H54 (cell line): ENCODE measurements at regions not wholly inside any gene's neighbourhood (a gene's known extent, or its start where the extent isn't known, plus 50 kb on each side); places are given as distances from the start of the nearest gene placed in this dataset.
A peak's percentile ranks its signal among the peaks of the same experiment; 100 is the strongest.

Source experiments
- DNase-seq: peaks from one replicate; pipeline ENCODE4 v3.0.0; 2011; ENCODE audit warnings: low spot score, mixed read lengths; ENCODE audit not compliant: insufficient read length
- FAIRE-seq: peaks from 3 replicates; lab custom pipeline; 2011; peaks lifted over from hg19 to GRCh38; lab: Jason Lieb, UNC
- POLR2A ChIP-seq: IDR thresholded peaks from 2 replicates; pipeline ENCODE4 v1.6.1; 2011; ENCODE audit warnings: low read depth, mild to moderate bottlenecking, low read length

- TF ChIP-seq POLR2A, result no peak
Measured at GRCh38 chr15:62722237-62722636, 320.3 kb upstream of the TPM1 start.

DNA sequence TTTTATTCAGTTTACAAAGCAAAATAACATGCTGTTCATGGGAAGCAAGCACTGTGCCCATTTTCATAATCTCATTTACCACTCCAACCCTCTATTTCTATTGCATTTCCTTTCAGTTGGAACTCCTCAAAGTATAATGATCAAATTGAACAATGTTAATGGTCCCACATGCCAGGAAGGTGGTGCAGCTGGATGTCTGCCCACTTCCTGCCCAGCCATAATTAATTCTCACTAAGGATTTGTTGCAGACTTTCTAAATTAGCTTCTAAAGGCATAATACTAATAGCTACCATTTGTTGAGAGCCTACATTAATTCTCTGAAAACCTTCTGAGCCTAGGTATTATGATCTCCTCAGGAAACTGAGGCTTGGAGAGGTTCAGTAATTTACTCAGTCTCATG, 316.1 kb upstream of the TPM1 start:
- TF ChIP-seq POLR2A, result no peak
- DNase-seq (no peak), FAIRE-seq (no peak)

More at GRCh38 chr15:62722237-62722636, 320.3 kb upstream of the TPM1 start:
- DNase-seq (no peak), FAIRE-seq (no peak)

GRCh38 chr15:62727501-62727900, 315.0 kb upstream of the TPM1 start:
- DNase-seq (no peak), FAIRE-seq (no peak)
- no peak for TF ChIP-seq POLR2A

DNA sequence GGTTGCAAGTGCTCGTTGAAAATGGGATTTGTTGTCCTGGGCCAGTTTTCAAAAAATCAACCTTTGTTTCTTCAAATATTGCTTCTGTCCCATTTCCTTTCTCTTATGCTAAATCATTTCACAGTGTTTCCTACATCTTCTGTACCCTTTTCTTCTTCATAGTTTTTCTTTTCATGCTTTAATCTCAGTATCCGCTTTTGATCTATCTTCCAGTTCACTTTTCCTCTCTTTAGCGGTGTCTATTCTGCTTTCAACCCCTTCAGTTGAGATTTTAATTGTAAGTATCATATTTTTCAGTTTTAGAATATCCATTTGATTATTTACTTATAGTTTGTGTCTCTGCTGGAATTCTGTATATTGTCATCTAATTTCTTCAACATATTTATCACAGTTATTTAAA, 311.7 kb upstream of the TPM1 start:
- DNase-seq (no peak), FAIRE-seq (no peak)
- no peak for TF ChIP-seq POLR2A

GRCh38 chr15:62732078-62732477, 310.5 kb upstream of the TPM1 start:
- TF ChIP-seq POLR2A, result no peak
- FAIRE-seq (no peak), DNase-seq (no peak)

GRCh38 chr15:62734706-62735105, 307.8 kb upstream of the TPM1 start:
- FAIRE-seq (no peak), DNase-seq (no peak)
- no peak for TF ChIP-seq POLR2A

DNA sequence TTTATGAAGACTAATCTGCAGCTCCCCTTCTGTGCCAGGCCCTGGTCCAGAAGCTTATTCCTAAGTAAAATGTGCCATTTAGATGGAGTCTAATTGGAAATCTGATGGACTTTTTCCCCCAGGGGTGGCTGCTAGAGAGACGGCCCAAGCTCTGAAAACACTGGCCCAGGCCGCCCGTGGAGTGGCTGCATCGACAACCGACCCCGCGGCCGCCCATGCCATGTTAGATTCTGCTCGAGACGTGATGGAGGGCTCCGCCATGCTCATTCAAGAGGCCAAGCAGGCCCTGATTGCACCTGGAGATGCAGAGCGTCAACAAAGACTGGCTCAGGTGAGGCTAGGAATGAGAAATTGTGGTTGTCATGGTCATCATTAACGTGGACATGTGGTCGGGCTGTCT, 305.8 kb upstream of the TPM1 start:
- no peak for DNase-seq
- no peak for FAIRE-seq
- no peak for TF ChIP-seq POLR2A

- FAIRE-seq (no peak), DNase-seq (no peak)
- no peak for TF ChIP-seq POLR2A
Measured at GRCh38 chr15:62737551-62737950, 305.0 kb upstream of the TPM1 start.

- FAIRE-seq, result no peak
- DNase-seq, result peak; percentile 49
Measured at GRCh38 chr15:62739082-62739481, 303.5 kb upstream of the TPM1 start.

GRCh38 chr15:62739507-62739906, 303.0 kb upstream of the TPM1 start:
- DNase-seq (no peak), FAIRE-seq (no peak)
- TF ChIP-seq POLR2A, result no peak

More at GRCh38 chr15:62739082-62739481, 303.5 kb upstream of the TPM1 start:
- TF ChIP-seq POLR2A, result no peak

DNA sequence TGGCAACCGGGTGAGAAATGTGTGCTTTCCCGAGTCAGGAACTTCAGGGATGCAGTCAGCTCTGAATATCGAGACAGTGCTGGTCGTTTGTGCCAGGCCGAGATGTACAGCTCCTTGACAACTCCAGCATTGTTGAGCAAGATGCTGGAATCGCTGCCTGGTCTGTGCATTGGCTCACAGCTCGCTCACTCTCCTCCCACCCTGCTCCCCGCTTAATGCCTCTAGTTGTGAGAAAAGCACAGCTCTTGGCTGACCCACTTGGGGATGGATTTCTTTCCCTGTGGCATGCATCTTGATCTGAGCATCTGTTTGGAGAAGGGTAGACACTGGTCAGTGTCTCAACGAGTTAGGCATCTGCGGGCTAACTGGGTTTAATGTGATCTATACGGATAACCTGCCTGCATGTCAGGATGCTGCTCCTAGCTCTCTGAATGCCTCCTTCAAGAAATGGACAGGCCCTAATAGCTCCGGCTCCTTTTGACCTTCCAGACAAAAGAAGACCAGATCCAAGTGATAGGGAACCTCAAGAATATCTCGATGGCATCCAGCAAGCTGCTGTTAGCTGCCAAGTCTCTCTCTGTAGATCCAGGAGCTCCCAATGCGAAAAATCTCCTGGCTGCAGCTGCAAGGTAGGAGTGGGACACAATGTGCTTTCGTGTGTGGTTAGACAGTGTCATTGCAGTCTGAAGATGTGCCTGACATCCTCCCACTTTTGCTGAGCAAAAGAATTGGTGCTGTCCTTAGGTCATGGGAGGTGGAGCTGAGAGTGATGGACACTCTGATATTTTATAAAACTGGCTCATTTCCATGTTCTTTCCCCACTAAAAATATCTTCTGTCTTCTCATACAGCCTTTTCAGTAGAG, 302.2 kb upstream of the TPM1 start:
- FAIRE-seq, result no peak

GRCh38 chr15:62741106-62741505, 301.4 kb upstream of the TPM1 start:
- FAIRE-seq (no peak), DNase-seq (no peak)
- TF ChIP-seq POLR2A, result no peak

More for the DNA sequence above, 302.2 kb upstream of the TPM1 start:
- no peak; the same call in 1 of the 2 replicates for TF ChIP-seq POLR2A
- no peak for DNase-seq

- no peak for DNase-seq
- TF ChIP-seq POLR2A, result no peak
- no peak for FAIRE-seq
Measured at GRCh38 chr15:62742409-62743171, 300.0 kb upstream of the TPM1 start.

DNA sequence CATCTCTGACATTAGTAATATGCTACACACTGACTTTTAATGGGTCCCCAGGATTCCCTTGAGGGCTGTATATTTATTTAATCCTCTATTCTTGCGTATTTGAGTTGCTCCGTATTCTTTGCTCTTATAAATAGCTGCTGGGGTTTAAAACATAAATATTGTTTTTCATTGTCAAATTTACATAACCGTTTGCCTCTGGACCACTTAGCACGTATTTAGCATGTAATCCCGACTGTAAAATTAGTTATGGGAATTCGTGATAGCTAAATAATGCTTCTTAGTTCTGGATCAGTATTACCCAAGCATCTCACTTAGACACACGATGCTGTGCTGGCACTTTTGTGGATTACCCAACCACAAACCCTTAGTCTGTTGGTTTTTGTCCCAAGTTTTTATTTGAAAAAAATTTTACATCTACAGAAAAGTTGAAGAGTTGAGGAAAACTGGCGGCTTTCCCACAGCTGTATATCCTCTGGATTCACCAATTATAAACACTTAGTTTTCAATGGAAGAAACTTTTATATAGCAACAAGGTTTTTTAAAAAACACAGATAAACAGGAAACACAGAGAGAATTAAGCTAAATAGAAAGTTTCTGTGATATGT, 296.8 kb upstream of the TPM1 start:
- no peak for FAIRE-seq
- no peak for DNase-seq
- TF ChIP-seq POLR2A, result no peak
